ENCODE measurements at regions not wholly inside any gene's neighbourhood (a gene's known extent, or its start where the extent isn't known, plus 50 kb on each side); places are given as distances from the start of the nearest gene placed in this dataset.

DNA sequence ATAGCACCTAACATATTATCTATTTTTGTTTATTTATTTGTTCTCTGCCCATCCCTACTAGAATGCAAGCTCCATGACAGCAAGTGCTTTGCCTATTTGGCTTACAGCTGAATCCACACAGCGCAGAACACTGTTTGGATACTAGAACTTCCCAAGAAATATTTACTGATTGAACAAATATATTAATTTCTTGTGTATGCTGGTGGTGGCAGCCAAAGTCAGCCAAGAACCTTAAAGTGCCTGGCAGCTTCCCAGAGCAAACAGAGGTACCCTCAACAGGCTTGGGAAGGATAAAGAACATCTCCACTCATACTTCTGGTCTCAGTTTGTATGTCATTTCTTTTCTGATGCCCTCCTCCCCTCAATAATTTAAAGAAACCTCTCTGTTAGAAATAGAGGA is 111.8 kb upstream of the SLC25A36 start:
- DNase-seq (ENCODE audit: low spot score): no peak
- TF ChIP-seq, protein P1, sequence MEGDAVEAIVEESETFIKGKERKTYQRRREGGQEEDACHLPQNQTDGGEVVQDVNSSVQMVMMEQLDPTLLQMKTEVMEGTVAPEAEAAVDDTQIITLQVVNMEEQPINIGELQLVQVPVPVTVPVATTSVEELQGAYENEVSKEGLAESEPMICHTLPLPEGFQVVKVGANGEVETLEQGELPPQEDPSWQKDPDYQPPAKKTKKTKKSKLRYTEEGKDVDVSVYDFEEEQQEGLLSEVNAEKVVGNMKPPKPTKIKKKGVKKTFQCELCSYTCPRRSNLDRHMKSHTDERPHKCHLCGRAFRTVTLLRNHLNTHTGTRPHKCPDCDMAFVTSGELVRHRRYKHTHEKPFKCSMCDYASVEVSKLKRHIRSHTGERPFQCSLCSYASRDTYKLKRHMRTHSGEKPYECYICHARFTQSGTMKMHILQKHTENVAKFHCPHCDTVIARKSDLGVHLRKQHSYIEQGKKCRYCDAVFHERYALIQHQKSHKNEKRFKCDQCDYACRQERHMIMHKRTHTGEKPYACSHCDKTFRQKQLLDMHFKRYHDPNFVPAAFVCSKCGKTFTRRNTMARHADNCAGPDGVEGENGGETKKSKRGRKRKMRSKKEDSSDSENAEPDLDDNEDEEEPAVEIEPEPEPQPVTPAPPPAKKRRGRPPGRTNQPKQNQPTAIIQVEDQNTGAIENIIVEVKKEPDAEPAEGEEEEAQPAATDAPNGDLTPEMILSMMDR (IDR thresholded peaks at IDR 0.05; ENCODE audit: extremely low read depth, insufficient read depth, missing control alignments): no peak
- in situ Hi-C loops (cut with MboI; ENCODE audit: low pct_unique_long_range_greater_than_20kb, low sequenced_read_pairs, unreplicated experiment): no loop called here

DNA sequence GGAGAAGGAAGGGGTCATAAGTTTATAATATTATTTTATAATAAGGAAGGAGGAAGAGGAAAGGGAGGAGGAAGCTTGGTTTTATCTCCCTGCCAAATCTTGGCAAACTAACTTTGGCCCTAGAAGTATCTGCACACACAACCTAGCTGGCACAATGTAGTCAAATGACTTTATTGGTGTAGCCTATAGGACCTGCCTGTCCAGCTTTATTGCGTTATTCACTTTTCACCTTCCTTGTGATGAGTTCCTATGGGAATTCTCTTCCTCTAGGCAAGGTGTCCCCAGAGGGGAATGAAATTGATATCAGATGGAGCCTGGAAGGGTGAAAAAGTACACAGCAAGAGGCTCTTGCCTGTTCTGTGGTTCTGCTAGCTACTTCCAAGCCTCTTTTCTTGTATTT is 111.2 kb upstream of the SLC25A36 start:
- in situ Hi-C loops (cut with MboI; ENCODE audit: low pct_unique_long_range_greater_than_20kb, low sequenced_read_pairs, unreplicated experiment): no loop called here
- TF ChIP-seq, protein P1 (IDR thresholded peaks at IDR 0.05; ENCODE audit: extremely low read depth, insufficient read depth, missing control alignments): no peak
- no peak for DNase-seq (ENCODE audit: low spot score)

DNA sequence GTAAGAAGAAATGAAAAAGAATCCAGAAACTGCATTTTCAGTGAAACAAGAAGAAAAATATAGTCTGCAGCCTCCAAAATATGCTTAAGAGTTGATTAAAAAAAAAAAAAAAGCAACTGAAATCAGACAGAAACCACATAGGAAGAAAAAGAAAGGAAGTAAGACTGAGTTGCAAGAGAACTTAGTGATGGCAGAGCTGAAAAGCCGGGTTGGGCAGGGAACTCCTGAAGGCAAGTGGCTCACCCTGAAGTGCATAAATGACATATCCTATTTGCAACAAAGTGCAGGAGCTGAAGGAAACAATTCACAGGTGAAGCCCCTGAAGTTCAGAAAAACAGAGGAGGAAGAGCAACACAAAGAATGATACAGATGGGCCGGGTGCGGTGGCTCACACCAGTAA is 108.8 kb upstream of the SLC25A36 start:
- peak; percentile 25 for DNase-seq (ENCODE audit: low spot score)
- in situ Hi-C loops (cut with MboI; ENCODE audit: low pct_unique_long_range_greater_than_20kb, low sequenced_read_pairs, unreplicated experiment): no loop called here
- TF ChIP-seq, protein P1 (IDR thresholded peaks at IDR 0.05; ENCODE audit: extremely low read depth, insufficient read depth, missing control alignments): no peak

DNA sequence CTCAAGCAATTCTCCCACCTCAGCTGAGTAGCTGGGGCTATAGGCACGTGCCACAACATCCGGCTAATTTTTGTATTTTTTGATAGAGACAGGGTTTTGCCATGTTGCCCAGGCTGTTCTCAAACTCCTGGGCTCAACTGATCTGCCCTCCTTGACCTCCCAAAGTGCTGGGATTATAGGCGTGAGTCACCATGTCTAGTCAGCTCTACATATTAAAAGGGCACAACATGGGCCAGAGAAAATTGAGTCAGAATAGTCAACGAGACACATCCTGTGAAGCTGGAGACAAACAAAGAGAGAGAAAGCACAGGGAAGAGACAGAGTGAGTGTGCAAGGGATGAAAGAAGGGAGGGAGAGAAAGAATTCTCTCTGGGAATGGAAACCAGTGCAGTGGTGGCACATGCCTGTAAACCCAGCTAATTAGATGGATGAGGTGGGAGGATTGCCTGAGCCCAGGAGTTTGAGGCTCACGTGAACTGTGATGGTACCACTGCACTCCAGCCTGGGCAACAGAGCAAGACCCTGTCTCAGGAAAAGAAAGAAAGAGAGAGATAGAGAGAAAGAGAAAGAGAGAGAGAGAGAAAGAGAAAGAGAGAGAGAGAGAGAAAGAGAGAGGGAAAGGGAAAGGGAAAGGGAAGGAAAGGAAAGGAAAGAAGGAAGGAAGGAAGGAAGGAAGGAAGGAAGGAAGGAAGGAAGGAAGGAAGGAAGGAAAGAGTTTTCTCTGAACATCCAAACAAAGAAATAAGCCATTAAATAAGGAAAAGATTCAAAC is 107.2 kb upstream of the SLC25A36 start:
- no peak for DNase-seq (ENCODE audit: low spot score)
- in situ Hi-C loops (cut with MboI; ENCODE audit: low pct_unique_long_range_greater_than_20kb, low sequenced_read_pairs, unreplicated experiment): no loop called here
- TF ChIP-seq, protein P1 (IDR thresholded peaks at IDR 0.05; ENCODE audit: extremely low read depth, insufficient read depth, missing control alignments): no peak

DNA sequence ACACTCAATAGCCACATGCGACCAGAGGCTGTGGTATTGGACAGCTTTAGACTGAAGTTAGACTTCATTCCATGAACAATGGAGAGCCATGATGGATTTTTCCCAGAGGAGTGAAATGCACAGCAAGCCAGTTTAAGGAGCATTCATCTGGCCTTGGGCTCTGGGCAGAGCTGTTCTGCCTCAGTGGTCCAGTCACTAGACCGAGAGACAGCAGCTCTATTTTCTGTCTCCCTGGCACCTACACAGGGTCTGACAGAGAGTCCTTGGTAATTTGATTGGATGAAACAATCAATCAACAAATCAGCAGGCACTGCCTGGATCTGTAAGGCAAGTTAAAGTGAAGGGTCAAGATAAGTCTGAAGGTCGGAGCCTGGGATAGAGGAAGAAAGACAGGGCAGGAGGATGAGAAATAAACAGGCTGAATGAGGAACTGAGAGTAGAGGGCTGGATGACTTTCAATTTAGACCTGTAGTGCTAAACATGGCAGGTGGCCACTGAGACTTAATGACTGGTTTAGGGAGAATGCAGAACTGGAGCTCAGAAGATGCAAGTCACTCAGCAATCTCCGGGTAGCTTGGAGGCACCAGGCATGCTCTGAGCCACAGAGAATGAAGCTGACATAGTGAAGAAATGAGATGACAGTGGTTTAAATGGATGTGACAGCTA is 98.5 kb upstream of the SLC25A36 start:
- peak; percentile 58 for DNase-seq (ENCODE audit: low spot score)
- TF ChIP-seq, protein P1 (IDR thresholded peaks at IDR 0.05; ENCODE audit: extremely low read depth, insufficient read depth, missing control alignments): no peak
- in situ Hi-C loops (cut with MboI; ENCODE audit: low pct_unique_long_range_greater_than_20kb, low sequenced_read_pairs, unreplicated experiment): no loop called here

DNA sequence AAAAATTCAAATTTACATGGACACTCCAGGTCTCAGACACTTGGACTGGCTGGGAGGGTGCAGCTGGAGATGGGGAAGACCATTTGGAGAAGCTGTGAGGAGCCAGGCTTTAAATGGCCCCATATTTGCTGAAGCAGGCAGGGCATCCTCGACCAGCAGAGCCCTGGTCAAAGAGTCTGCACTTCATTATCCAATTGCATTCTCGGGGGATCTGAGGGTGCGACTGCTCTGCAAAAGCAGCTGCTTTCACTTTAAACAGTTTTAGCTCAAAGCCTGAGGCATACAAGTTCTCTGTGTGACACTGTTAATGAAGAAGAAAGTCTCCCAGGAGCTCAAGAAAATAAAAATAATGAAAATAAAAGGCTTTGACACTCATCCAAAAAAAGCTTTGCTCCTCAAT is 98.0 kb upstream of the SLC25A36 start:
- TF ChIP-seq, protein P1 (IDR thresholded peaks at IDR 0.05; ENCODE audit: extremely low read depth, insufficient read depth, missing control alignments): no peak
- in situ Hi-C loops (cut with MboI; ENCODE audit: low pct_unique_long_range_greater_than_20kb, low sequenced_read_pairs, unreplicated experiment): no loop called here
- no peak for DNase-seq (ENCODE audit: low spot score)
